Amygdala (tissue), 56 donors: ENCODE measurements at regions not wholly inside any gene's neighbourhood (a gene's known extent, or its start where the extent isn't known, plus 50 kb on each side); places are given as distances from the start of the nearest gene placed in this dataset.
"Not testable (repeated sequence)": the region's sequence is repeated elsewhere in the genome, so short reads cannot be mapped to it uniquely, and the experiment has no call there.

ENCODE experiments used
- DNase-seq, 56 donors: peaks; one replicate each; lab custom pipeline; 2025; lab: John Stamatoyannopoulos, UW

GRCh38 chr1:143905214-143906179, 66.3 kb downstream of the FAM72C start:
- DNase-seq = peak in 26 of 56 donors; percentile 0 to 64 (median 10)

GRCh38 chr1:143904622-143904979, 67.2 kb downstream of the FAM72C start:
- not testable (repeated sequence) for DNase-seq

GRCh38 chr1:143903899-143904621, 67.7 kb downstream of the FAM72C start:
- peak in 27 of 56 donors; percentile 0 to 65 (median 23) for DNase-seq

GRCh38 chr1:143896377-143896776, 75.4 kb downstream of the FAM72C start:
- not testable (repeated sequence) for DNase-seq

GRCh38 chr1:143884932-143885574, 86.7 kb downstream of the FAM72C start:
- peak in 26 of 56 donors; percentile 0 to 71 (median 14) for DNase-seq

- not testable (repeated sequence) for DNase-seq
Measured at GRCh38 chr1:143884532-143884931, 87.3 kb downstream of the FAM72C start.

- DNase-seq = not testable (repeated sequence)
Measured at GRCh38 chr1:143879757-143880536, 91.8 kb downstream of the FAM72C start.

- DNase-seq = not testable (repeated sequence)
Measured at GRCh38 chr1:143875947-143876346, 95.8 kb downstream of the FAM72C start.

GRCh38 chr1:143874625-143875024, 97.2 kb downstream of the FAM72C start:
- not testable (repeated sequence) for DNase-seq

- not testable (repeated sequence) for DNase-seq
Measured at GRCh38 chr1:143873650-143874049, 98.1 kb downstream of the FAM72C start.

GRCh38 chr1:143870388-143870787, 101.4 kb downstream of the FAM72C start:
- DNase-seq = not testable (repeated sequence)

- DNase-seq = not testable (repeated sequence)
Measured at GRCh38 chr1:143867590-143868220, 104.1 kb downstream of the FAM72C start.

- not testable (repeated sequence) for DNase-seq
Measured at GRCh38 chr1:143863901-143864520, 107.8 kb downstream of the FAM72C start.

GRCh38 chr1:143862722-143863121, 109.1 kb downstream of the FAM72C start:
- DNase-seq = not testable (repeated sequence)

- DNase-seq = not testable (repeated sequence)
Measured at GRCh38 chr1:143861306-143861705, 110.5 kb downstream of the FAM72C start.

- not testable (repeated sequence) for DNase-seq
Measured at GRCh38 chr1:143855867-143856266, 115.9 kb downstream of the FAM72C start.

- not testable (repeated sequence) for DNase-seq
Measured at GRCh38 chr1:143854069-143854468, 117.7 kb downstream of the FAM72C start.

GRCh38 chr1:143850637-143851036, 121.1 kb downstream of the FAM72C start:
- not testable (repeated sequence) for DNase-seq

GRCh38 chr1:143848859-143849258, 122.9 kb downstream of the FAM72C start:
- not testable (repeated sequence) for DNase-seq
